HAP-1 (cell line): ENCODE measurements at regions not wholly inside any gene's neighbourhood (a gene's known extent, or its start where the extent isn't known, plus 50 kb on each side); places are given as distances from the start of the nearest gene placed in this dataset.
"Not testable (repeated sequence)": the region's sequence is repeated elsewhere in the genome, so short reads cannot be mapped to it uniquely, and the experiment has no call there.

Source experiments
- DNase-seq, 2 experiments: peaks; one replicate each; pipeline ENCODE4 v3.0.0-alpha.2; 2016 to 2020; ENCODE audit warnings: low spot score in 2 of 2
- H3K27me3 ChIP-seq: fragments of 250-450 bp; sonication (Bioruptor Pico); 2 replicates; pipeline ENCODE4 v1.5.1; 2020; ENCODE audit warnings: low read depth, mild to moderate bottlenecking, moderate library complexity
- H3K36me3 ChIP-seq: fragments of 250-450 bp; sonication (Bioruptor Pico); replicated peaks from 2 replicates; pipeline ENCODE4 v1.5.1; 2020; ENCODE audit warnings: mild to moderate bottlenecking
- H3K4me1 ChIP-seq: fragments of 250-450 bp; sonication (Bioruptor Pico); 2 replicates; pipeline ENCODE4 v1.5.1; 2020; ENCODE audit warnings: mild to moderate bottlenecking
- H3K4me3 ChIP-seq: fragments of 250-450 bp; sonication (Bioruptor Pico); 2 replicates; pipeline ENCODE4 v1.5.1; 2020; ENCODE audit warnings: mild to moderate bottlenecking, moderate library complexity
- H3K9me3 ChIP-seq: fragments of 250-450 bp; sonication (Bioruptor Pico); 2 replicates; pipeline ENCODE4 v1.5.1; 2020; ENCODE audit warnings: mild to moderate bottlenecking, moderate library complexity
- in situ Hi-C: fragments of 300-500 bp; cut with MboI; formaldehyde crosslinking; loops from 3 replicates; pipeline ENCODE4 v1.14.3; 2020; ENCODE audit warnings: low sequenced_read_pairs, inconsistent platforms, mixed read lengths

DNA sequence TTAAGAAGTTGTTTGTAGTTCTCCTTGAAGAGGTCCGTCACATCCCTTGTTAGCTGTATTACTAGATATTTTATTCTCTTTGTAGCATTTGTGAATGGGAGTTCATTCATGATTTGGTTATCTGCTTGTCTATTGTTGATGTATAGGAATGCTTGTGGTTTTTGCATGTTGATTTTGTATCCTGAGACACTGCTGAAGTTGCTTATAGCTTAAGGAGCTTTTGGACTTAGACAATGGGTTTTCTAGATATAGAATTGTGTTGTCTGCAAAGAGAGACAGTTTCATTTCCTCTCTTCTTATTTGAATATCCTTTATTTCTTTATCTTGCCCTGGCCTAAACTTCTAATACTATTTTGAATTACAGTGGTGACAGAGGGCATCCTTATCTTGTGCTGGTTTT lies 52.1 kb upstream of the GRID2 start:
- Histone ChIP-seq H3K9me3 (no peaks in the 10 kb centered on the region), H3K27me3 (no peaks in the 10 kb centered on the region), H3K4me1 (no peaks in the 10 kb centered on the region), H3K4me3 (no peak overlapping the region), H3K36me3 (no peaks in the 10 kb centered on the region)
- DNase-seq = no peak
- in situ Hi-C loops = no loop called here

DNA sequence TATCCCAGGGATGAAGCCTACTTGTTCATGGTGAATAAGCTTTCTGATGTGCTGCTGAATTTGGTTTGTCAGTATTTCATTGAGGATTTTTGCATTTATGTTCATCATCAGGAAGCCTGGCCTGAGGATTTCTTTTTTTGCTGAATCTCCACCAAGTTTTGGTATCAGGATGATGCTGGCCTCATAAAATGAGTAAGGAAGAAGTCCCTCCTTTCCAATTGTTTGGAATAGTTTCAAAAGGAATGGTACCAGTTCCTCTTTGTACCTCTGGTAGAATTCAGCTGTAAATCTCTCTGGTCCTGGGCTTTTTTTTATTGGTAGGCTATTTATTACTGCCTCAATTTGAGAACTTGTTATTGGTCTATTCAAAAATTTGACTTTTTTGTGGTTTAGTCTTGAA lies 51.4 kb upstream of the GRID2 start:
- DNase-seq, H3K4me3 ChIP-seq, H3K4me1 ChIP-seq, H3K27me3 ChIP-seq, H3K9me3 ChIP-seq, H3K36me3 ChIP-seq, in situ Hi-C loops: not testable (repeated sequence)

DNA sequence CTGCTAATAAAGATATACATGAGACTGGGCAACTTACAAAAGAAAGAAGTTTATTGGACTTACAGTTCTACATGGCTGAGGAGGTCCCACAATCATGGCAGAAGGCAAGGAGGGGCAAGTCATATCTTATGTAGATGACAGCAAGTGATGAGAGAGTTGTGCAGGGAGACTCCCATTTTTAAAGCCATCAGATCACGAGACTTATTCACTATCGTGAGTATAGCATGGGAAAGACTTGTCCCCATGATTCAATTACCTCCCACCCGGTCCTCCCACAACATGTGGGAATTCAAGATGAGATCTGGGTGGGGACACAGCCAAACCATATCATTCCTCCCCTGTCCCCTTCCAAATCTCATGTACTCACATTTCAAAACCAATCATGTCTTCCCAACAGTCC lies 50.9 kb upstream of the GRID2 start:
- no peaks in the 10 kb centered on the region for H3K27me3 ChIP-seq
- H3K4me3 ChIP-seq = no peak overlapping the region
- no peaks in the 10 kb centered on the region for H3K9me3 ChIP-seq
- DNase-seq = no peak
- no peaks in the 10 kb centered on the region for H3K4me1 ChIP-seq
- in situ Hi-C loops = no loop called here
- H3K36me3 ChIP-seq = no peaks in the 10 kb centered on the region

DNA sequence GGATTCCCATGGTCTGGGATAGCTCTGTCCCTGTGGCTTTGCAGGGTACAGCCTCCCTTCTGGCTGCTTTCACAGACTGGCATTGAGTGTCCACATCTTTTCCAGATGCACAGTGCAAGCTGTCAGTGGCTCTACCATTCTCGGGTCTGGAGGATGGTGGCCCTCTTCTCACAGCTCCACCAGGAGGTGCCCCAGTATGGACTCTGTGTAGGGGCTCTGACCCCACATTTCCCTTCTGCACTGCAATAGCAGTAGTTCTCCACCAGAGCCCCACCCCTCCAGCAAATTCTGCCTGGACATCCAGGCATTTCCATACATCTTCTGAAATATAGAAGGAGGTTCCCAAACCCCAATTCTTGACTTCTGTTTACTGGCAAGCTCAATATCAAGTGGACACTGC lies 50.2 kb upstream of the GRID2 start:
- no peaks in the 10 kb centered on the region for H3K9me3 ChIP-seq

More for the DNA sequence above, 50.2 kb upstream of the GRID2 start:
- Histone ChIP-seq H3K4me1 (no peaks in the 10 kb centered on the region), H3K27me3 (no peaks in the 10 kb centered on the region), H3K4me3 (no peak overlapping the region), H3K36me3 (no peaks in the 10 kb centered on the region)
- no peak for DNase-seq
- in situ Hi-C loops = no loop called here
